Mucosa of rectum (tissue), 2 donors: ENCODE measurements at regions not wholly inside any gene's neighbourhood (a gene's known extent, or its start where the extent isn't known, plus 50 kb on each side); places are given as distances from the start of the nearest gene placed in this dataset.
"Not testable (repeated sequence)": the region's sequence is repeated elsewhere in the genome, so short reads cannot be mapped to it uniquely, and the experiment has no call there.

Experiments
- H3K27ac ChIP-seq, 2 donors: one replicate each; pipeline ENCODE4 v1.7.0; 2013; ENCODE audit warnings: inconsistent platforms in 2 of 2, low read depth in 2 of 2, low read length in 2 of 2
- H3K27me3 ChIP-seq, 2 donors: one replicate each; pipeline ENCODE4 v1.7.0; 2013; ENCODE audit warnings: low read length in 2 of 2; ENCODE audit not compliant: control insufficient read depth in 2 of 2, insufficient read depth in 2 of 2
- H3K36me3 ChIP-seq, 2 donors: one replicate each; pipeline ENCODE4 v1.7.0; 2013; ENCODE audit warnings: low read length in 2 of 2; ENCODE audit not compliant: control insufficient read depth in 2 of 2, insufficient read depth in 2 of 2
- H3K4me1 ChIP-seq, 2 donors: one replicate each; pipeline ENCODE4 v1.7.0; 2013; ENCODE audit warnings: low read length in 2 of 2, mild to moderate bottlenecking in 1 of 2; ENCODE audit not compliant: control insufficient read depth in 2 of 2, insufficient read depth in 2 of 2
- H3K4me3 ChIP-seq, 2 donors: one replicate each; pipeline ENCODE4 v1.7.0; 2013; ENCODE audit warnings: low read length in 2 of 2
- H3K9ac ChIP-seq, 2 donors: one replicate each; pipeline ENCODE4 v1.7.0; 2013; ENCODE audit warnings: low read length in 2 of 2, low read depth in 1 of 2, mild to moderate bottlenecking in 1 of 2
- H3K9me3 ChIP-seq, 2 donors: one replicate each; pipeline ENCODE4 v1.7.0; 2013; ENCODE audit warnings: low read length in 2 of 2; ENCODE audit not compliant: control insufficient read depth in 2 of 2
- donor health status: healthy.
- donor health status: Normal muscosa, but diverticular disease.

DNA sequence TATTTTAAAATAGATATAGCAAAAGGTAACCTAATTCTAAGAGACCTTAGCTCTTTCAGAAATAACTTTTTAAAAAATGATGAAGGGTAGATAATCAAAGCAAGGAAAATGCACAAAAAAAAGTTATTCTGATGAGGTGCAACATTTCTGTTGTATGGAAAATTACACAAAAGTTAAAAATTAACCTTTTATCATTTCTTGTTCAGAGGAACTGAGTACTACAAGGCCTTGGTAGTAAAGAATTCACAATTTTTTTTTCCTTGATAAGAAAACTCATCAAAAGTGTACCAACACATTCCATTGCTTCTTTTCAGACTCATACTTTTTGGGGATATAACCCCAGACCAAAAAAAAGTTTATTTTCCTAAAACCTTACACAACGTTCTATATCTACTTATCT, 213.0 kb downstream of the IL15 start:
- Histone ChIP-seq H3K27me3 (no peaks in the 10 kb centered on the region), H3K4me1 (no peaks in the 10 kb centered on the region), H3K4me3 (no peak overlapping the region), H3K36me3 (no peaks in the 10 kb centered on the region), H3K27ac (no peak overlapping the region), H3K9ac (no peak overlapping the region), H3K9me3 (no peaks in the 10 kb centered on the region)

DNA sequence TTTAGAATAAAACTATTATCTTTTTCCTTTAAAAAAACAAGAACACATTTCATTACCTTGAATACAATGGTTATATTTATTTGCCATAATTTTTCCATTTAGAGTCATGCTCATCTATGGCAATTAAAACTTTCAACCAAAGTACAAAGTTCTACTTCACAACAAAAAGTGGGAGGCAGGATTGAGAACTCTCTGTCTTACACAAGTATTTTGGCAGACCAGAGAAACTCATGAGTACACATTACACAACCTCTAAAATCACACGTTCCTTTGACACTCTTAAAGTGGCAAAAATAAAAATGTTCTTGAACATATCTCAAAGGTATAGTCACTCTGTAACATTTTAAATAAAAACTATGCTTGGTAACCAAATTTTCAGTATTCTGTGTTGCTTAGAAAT, 213.4 kb downstream of the IL15 start:
- H3K4me3 ChIP-seq = no peak overlapping the region
- no peak overlapping the region for H3K27ac ChIP-seq
- H3K9me3 ChIP-seq = no peaks in the 10 kb centered on the region
- no peaks in the 10 kb centered on the region for H3K36me3 ChIP-seq
- no peaks in the 10 kb centered on the region for H3K4me1 ChIP-seq
- H3K27me3 ChIP-seq = no peaks in the 10 kb centered on the region
- H3K9ac ChIP-seq = no peak overlapping the region

DNA sequence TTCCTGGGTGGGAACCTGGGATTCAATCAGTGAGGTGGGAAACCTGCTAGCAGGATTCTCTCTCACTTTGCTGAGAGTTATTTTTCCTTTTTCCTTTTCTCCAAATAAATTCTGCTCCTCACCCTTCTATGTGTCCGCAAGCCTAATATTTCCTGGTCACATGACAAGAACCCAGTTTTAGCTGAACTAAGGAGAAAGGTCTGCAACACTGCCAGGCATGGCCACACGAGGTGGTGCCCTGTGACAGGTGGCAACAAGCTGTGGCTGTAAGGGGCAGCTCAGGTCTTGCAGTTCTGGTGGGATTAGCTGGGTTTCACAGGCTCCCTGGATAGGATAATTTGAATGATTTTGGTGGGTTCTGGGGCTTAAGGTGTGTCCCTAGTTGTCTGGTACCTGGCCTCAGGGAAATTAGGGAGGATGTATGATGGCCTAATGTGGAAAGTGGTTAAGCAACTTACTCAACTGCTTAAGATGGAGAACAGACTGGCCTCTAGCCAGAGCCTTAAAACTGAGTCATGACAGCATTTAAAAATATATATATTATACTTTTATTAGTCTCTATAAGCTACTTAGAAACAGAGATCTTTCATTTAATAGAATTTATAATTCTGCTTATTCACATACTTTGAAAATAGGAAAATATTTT, 215.0 kb downstream of the IL15 start:
- H3K9ac ChIP-seq = no peak overlapping the region
- H3K4me3 ChIP-seq = no peak overlapping the region
- H3K27me3 ChIP-seq = no peaks in the 10 kb centered on the region
- H3K4me1 ChIP-seq = no peaks in the 10 kb centered on the region
- H3K27ac ChIP-seq = no peak overlapping the region
- peaks cover 0 to 4% of the 10 kb centered on the region in 2 donors for H3K9me3 ChIP-seq
- no peaks in the 10 kb centered on the region for H3K36me3 ChIP-seq

DNA sequence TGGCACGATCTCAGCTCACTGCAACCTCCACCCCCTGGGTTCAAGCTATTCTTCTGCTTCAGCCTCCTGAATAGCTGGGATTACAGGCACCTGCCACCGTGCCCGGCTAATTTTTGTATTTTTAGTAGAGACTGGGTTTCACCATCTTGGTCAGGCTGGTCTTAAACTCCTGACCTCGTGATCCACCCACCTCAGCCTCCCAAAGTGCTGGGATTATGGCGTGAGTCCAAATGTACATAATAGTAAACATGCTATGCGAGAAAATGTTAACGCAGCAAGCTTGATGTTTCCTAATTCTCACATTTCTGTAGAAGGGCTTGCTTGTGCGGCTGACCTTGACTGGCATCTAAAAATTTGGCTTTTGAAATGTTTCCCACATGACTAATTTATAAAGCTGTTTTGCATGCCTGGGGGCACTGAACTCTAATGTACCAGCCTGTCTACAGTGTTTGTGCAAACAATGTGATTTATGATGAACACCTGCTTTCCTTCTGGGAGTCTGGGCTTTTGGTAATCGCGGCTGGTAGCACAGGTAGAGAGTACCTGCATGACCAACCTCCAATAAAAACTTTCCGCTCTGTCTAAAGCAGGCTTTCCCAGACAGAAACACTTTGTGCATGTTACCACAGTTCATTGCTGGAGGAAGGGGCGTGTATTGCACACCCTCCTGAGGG, 216.8 kb downstream of the IL15 start:
- Histone ChIP-seq H3K27me3 (no peaks in the 10 kb centered on the region), H3K36me3 (no peaks in the 10 kb centered on the region), H3K4me3 (no peak overlapping the region), H3K27ac (no peak overlapping the region), H3K9ac (no peak overlapping the region), H3K9me3 (peaks cover 0 to 4% of the 10 kb centered on the region in 2 donors), H3K4me1 (no peaks in the 10 kb centered on the region)

DNA sequence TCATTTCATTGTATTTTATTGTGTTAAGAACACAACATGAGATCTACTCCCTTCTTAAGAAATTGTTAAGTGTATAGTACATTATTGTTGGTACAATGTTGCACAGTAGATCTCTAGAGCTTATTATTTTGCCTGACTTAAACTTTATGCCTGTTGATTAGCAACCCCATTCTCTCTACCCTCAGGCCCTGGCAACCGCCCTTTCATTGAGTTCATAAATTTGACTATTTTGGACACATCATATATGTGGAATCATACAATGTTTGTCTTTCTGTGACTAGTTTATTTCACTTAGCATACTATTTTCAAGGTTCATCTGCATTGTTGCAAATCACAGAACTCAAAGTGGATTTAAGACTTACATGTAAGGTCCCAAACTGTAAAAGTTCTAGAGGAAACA, 222.1 kb downstream of the IL15 start:
- peaks cover 2 to 4% of the 10 kb centered on the region in 2 donors for H3K9me3 ChIP-seq
- H3K27ac ChIP-seq = no peak overlapping the region
- H3K9ac ChIP-seq = no peak overlapping the region
- H3K4me1 ChIP-seq = no peaks in the 10 kb centered on the region
- no peak overlapping the region for H3K4me3 ChIP-seq
- no peaks in the 10 kb centered on the region for H3K27me3 ChIP-seq
- no peaks in the 10 kb centered on the region for H3K36me3 ChIP-seq

DNA sequence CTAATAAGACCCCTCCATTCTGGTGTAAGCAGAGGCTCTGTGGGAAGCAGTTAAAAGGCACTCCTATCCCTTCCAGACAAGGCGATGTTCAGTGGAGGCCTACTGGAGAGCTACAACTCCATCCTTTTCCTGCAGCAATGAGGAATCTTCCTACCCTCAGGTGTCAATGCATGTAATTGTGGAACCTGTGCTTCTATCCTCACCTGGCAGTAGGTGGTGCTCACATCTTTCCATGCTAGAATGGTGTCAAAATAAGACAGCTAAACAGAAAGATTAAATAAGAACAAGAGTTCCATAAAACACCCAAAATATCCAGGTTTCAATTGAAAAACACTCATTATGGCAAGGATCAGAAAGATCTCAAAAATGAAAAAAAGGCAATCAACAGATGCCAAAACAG, 224.6 kb downstream of the IL15 start:
- Histone ChIP-seq H3K36me3 (no peaks in the 10 kb centered on the region), H3K27me3 (no peaks in the 10 kb centered on the region), H3K4me3 (no peak overlapping the region)

DNA sequence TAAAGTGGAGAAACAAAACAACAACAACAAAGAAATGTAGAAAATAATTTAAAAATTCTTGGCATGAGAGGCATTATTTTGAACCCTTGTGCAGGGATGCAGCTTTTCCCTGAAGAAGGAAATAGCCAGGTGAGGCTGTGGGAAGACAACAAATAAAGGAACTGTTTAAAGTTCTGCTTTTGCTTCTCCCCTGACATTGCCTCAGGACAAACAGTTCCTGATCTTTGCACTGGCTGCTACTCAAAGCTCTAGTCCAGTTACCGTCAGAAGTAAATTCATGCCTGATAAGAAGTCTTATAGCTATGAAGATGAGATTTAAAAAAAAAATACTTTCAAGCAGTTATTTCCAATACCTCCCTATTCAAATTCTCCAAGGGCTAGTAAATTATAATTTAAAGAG, 233.8 kb downstream of the IL15 start:
- no peak overlapping the region for H3K9ac ChIP-seq
- H3K9me3 ChIP-seq = peaks cover 0 to 2% of the 10 kb centered on the region in 2 donors
- H3K4me3 ChIP-seq = no peak overlapping the region
- no peaks in the 10 kb centered on the region for H3K36me3 ChIP-seq
- H3K4me1 ChIP-seq = no peaks in the 10 kb centered on the region
- H3K27ac ChIP-seq = no peak overlapping the region
- no peaks in the 10 kb centered on the region for H3K27me3 ChIP-seq

More for the DNA sequence above, 224.6 kb downstream of the IL15 start:
- no peaks in the 10 kb centered on the region for H3K4me1 ChIP-seq
- H3K9ac ChIP-seq = no peak overlapping the region
- H3K27ac ChIP-seq = no peak overlapping the region
- peaks cover 2% of the 10 kb centered on the region in 2 donors for H3K9me3 ChIP-seq

DNA sequence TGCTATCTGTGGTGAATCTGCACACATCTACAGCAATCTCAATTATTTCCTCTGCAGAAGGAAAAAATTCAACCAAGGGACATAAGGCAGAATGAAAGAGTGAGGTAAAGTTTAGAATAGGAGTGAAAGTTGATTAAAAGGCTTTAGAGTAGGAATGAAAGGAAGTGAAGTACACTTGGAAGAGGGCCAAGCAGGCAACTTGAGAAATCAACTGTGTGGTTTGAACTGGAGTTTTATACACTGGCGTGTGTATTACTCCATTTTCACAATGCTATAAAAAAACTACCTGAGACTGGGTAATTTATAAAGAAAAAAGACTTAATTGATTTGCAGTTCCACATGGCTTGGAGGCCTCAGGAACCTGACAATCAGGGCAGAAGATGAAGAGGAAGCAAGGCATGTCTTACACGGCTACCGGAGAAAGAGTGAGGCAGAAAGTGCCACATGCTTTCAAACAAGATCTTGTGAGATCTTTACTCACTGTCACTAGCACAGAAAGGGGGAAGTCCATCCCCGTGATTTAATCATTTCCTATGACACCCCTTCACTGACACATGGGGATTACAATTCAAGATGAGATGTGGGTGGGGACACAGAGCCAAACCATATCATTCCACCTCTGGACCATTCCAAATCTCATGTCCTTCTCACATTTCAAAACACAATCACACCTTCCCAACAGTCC, 234.8 kb downstream of the IL15 start:
- H3K4me3 ChIP-seq = no peak overlapping the region
- H3K9ac ChIP-seq = no peak overlapping the region
- H3K4me1 ChIP-seq = no peaks in the 10 kb centered on the region
- no peak overlapping the region for H3K27ac ChIP-seq
- no peaks in the 10 kb centered on the region for H3K27me3 ChIP-seq
- H3K9me3 ChIP-seq = peaks cover 0 to 2% of the 10 kb centered on the region in 2 donors
- H3K36me3 ChIP-seq = no peaks in the 10 kb centered on the region

DNA sequence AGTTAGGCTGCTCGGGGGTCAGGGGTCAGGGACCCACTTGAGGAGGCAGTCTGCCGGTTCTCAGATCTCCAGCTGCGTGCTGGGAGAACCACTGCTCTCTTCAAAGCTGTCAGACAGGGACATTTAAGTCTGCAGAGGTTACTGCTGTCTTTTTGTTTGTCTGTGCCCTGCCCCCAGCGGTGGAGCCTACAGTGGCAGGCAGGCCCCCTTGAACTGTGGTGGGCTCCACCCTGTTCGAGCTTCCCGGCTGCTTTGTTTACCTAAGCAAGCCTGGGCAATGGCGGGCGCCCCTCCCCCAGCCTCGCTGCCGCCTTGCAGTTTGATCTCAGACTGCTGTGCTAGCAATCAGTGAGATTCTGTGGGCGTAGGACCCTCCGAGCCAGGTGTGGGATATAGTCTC, 246.3 kb downstream of the IL15 start:
- H3K27ac ChIP-seq, H3K36me3 ChIP-seq, H3K4me3 ChIP-seq, H3K9me3 ChIP-seq, H3K27me3 ChIP-seq, H3K4me1 ChIP-seq, H3K9ac ChIP-seq: not testable (repeated sequence)

DNA sequence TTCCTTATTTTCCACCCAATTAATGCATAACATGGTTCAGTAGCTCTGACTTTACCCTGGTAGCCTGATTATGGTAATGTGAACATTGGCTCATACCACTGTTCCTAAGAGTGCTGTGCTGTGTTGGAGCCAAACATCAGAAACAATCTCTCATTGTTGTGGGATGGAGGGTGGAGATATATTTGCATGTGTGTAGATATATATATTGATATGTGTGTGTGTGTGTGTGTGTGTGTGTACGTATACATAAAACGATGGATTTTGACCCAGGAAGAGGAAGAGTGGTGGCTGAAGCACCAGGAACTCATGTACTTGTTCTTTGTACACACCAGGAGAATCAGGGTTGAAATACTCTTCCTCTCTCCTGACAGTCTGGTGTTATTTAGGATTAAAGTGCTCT, 247.7 kb downstream of the IL15 start:
- Histone ChIP-seq H3K4me1 (peaks cover 0 to 4% of the 10 kb centered on the region in 2 donors), H3K27me3 (no peaks in the 10 kb centered on the region), H3K9me3 (no peaks in the 10 kb centered on the region), H3K9ac (no peak overlapping the region), H3K4me3 (no peak overlapping the region), H3K27ac (no peak overlapping the region), H3K36me3 (no peaks in the 10 kb centered on the region)
